Activated CD8-positive, alpha-beta T cell treated with anti-CD3 and anti-CD28 coated beads for 36 hours (primary cell): ENCODE measurements at regions not wholly inside any gene's neighbourhood (a gene's known extent, or its start where the extent isn't known, plus 50 kb on each side); places are given as distances from the start of the nearest gene placed in this dataset.

Experiments
- ATAC-seq: fragments of 200-7000 bp; cut with Tn5 transposase; one replicate; pipeline ENCODE4 v1.10.0; 2021; ENCODE audit warnings: mild to moderate bottlenecking, moderate library complexity
- CTCF ChIA-PET: fragments of 350-600 bp; sonication (Branson Sonifier 250); formaldehyde crosslinking; loops from one replicate; lab custom pipeline; 2021; ENCODE audit warnings: antibody characterized with exemption; lab: Charles Lee
- POLR2A ChIA-PET: fragments of 350-600 bp; sonication (Branson Sonifier 250); formaldehyde crosslinking; loops from one replicate; lab custom pipeline; 2021; ENCODE audit warnings: antibody characterized with exemption; lab: Charles Lee
- DNase-seq: peaks from one replicate; pipeline ENCODE4 v3.0.0-alpha.2; 2020
- H3K27ac Mint-ChIP-seq: one replicate; pipeline ENCODE4 v1.8.0; 2021; ENCODE audit warnings: mild to moderate bottlenecking, mixed read lengths
- H3K27me3 Mint-ChIP-seq: one replicate; pipeline ENCODE4 v1.8.0; 2021; ENCODE audit warnings: mixed read lengths
- H3K36me3 Mint-ChIP-seq: one replicate; pipeline ENCODE4 v1.8.0; 2021; ENCODE audit warnings: low read depth, mixed read lengths
- H3K4me1 Mint-ChIP-seq: one replicate; pipeline ENCODE4 v1.8.0; 2021; ENCODE audit warnings: low read depth, mixed read lengths
- H3K4me3 Mint-ChIP-seq: one replicate; pipeline ENCODE4 v1.8.0; 2021; ENCODE audit warnings: mild to moderate bottlenecking, moderate library complexity, mixed read lengths
- H3K9me3 Mint-ChIP-seq: one replicate; pipeline ENCODE4 v1.8.0; 2021; ENCODE audit warnings: mixed read lengths
- CTCF ChIP-seq: fragments of 200-600 bp; IDR thresholded peaks from one replicate; pipeline ENCODE4 v1.8.0; 2022; ENCODE audit warnings: antibody characterized with exemption, mild to moderate bottlenecking
- intact Hi-C: fragments of 100-400 bp; cut with micrococcal nuclease; formaldehyde crosslinking; loops from one replicate; pipeline ENCODE4 v1.10.0; 2022

- Mint-ChIP-seq H3K36me3 (no peaks in the 10 kb centered on the region), H3K4me3 (no peak overlapping the region), H3K27ac (no peak overlapping the region), H3K9me3 (no peaks in the 10 kb centered on the region), H3K4me1 (no peaks in the 10 kb centered on the region), H3K27me3 (peaks cover 2% of the 10 kb centered on the region)
- DNase-seq (no peak), ATAC-seq (no peak)
- POLR2A ChIA-PET, result no interaction called here
- CTCF ChIA-PET, result no interaction called here
- intact Hi-C loops, result no loop called here
- no peak for TF ChIP-seq CTCF
Measured at GRCh38 chr9:99393993-99394392, 171.9 kb downstream of the SEC61B start.

GRCh38 chr9:99398241-99398640 lies 176.2 kb downstream of the SEC61B start:
- no peak overlapping the region for H3K4me3 Mint-ChIP-seq
- no peak overlapping the region for H3K27ac Mint-ChIP-seq
- no peak for DNase-seq

GRCh38 chr9:99399474-99399873 lies 177.4 kb downstream of the SEC61B start:
- Mint-ChIP-seq H3K27me3 (peaks cover 4% of the 10 kb centered on the region), H3K4me1 (no peaks in the 10 kb centered on the region), H3K9me3 (no peaks in the 10 kb centered on the region), H3K36me3 (no peaks in the 10 kb centered on the region), H3K27ac (no peak overlapping the region), H3K4me3 (no peak overlapping the region)
- ATAC-seq (no peak), DNase-seq (no peak)
- intact Hi-C loops, result no loop called here
- POLR2A ChIA-PET, result no interaction called here
- CTCF ChIA-PET, result interaction anchor here (1.3 kb wide), 1 partner anchor 9 kb away, joined by 3 read pairs; no protein-coding TSS in a partner anchor
- no peak for TF ChIP-seq CTCF

More at GRCh38 chr9:99398241-99398640, 176.2 kb downstream of the SEC61B start:
- Mint-ChIP-seq H3K27me3 (peaks cover 4% of the 10 kb centered on the region), H3K4me1 (no peaks in the 10 kb centered on the region), H3K9me3 (no peaks in the 10 kb centered on the region), H3K36me3 (no peaks in the 10 kb centered on the region)
- TF ChIP-seq CTCF, result no peak
- ChIA-PET POLR2A (no interaction called here), CTCF (no interaction called here)
- ATAC-seq, result no peak
- intact Hi-C loops, result no loop called here

DNA sequence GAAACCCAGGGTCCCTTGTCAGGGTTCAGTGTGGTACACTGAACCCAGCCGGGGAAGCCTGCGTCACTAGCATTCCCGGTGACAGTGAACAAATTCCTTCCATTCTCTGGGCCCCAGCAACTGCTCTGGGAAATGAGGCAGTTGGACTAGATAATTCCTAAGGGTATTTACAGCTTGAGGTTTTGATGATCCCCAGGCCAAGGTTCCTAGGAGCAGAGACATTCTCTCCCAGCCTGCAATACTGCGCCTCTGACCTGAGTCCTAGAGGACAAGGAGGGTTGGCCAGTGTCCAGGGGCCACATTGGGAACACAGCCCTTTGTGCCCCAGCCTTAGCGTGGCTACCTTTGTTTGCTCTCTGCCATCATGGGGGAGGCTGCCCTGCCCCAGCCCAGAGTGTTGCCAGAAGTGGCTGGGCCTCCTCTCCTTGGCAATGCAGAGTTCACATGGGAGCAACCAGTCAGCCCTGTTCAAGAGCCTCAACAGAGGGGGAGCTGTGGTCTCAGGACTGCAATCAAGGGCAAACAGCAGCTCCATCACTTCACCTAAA lies 178.2 kb downstream of the SEC61B start:
- ChIA-PET CTCF (interaction anchor here (0.8 to 1.3 kb wide), 2 partner anchors 10 to 36 kb away, joined by 3 read pairs; no protein-coding TSS in a partner anchor), POLR2A (no interaction called here)
- Mint-ChIP-seq H3K4me3 (no peak overlapping the region), H3K27ac (no peak overlapping the region), H3K4me1 (no peaks in the 10 kb centered on the region), H3K27me3 (peaks cover 6% of the 10 kb centered on the region), H3K36me3 (no peaks in the 10 kb centered on the region), H3K9me3 (no peaks in the 10 kb centered on the region)
- no peak for TF ChIP-seq CTCF
- DNase-seq (no peak), ATAC-seq (no peak)
- intact Hi-C loops, result no loop called here

DNA sequence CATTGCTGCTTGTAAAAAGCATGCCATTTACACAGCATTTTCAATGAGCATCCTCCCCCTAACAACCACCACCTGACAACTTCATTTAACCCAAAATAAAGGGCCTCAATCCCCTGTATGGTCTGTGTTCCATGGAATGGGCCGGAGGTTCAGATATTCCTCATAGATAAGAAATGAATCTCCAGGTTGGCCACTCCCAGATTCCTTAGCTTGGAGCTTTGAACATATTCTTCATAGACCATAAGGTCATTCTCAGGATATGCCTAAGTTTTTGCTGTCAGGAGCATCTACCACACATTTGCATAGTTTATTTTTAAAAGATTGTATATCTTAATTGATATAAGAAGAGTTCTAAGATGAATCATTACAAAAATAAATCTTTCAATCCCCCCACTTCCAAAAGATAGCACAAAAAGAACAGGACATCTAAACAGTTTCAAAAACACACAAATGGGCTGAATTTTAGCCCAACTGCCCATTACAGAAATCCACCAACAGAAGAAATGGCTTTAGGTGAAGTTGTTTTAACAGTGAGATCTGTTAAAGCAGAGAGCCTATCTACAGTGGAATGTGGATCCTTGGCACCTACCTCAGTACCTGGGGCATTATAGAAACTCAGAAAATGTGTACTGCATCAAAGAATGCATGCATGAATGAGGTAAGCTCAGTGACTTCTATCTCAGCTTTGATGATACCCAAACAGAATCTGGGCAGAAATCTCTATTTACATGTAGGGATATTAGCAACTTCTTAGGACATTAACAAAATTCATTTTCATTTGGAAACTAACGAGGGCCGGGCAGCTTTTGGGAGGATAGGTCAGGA lies 179.8 kb downstream of the SEC61B start:
- TF ChIP-seq CTCF, result no peak
- Mint-ChIP-seq H3K9me3 (no peaks in the 10 kb centered on the region), H3K27me3 (peaks cover 4% of the 10 kb centered on the region), H3K27ac (no peak overlapping the region), H3K4me3 (no peak overlapping the region), H3K36me3 (no peaks in the 10 kb centered on the region), H3K4me1 (no peaks in the 10 kb centered on the region)
- ChIA-PET POLR2A (no interaction called here), CTCF (no interaction called here)
- ATAC-seq, result no peak
- intact Hi-C loops, result no loop called here
- DNase-seq, result no peak
